ENCODE measurements at regions not wholly inside any gene's neighbourhood (a gene's known extent, or its start where the extent isn't known, plus 50 kb on each side); places are given as distances from the start of the nearest gene placed in this dataset.

DNA sequence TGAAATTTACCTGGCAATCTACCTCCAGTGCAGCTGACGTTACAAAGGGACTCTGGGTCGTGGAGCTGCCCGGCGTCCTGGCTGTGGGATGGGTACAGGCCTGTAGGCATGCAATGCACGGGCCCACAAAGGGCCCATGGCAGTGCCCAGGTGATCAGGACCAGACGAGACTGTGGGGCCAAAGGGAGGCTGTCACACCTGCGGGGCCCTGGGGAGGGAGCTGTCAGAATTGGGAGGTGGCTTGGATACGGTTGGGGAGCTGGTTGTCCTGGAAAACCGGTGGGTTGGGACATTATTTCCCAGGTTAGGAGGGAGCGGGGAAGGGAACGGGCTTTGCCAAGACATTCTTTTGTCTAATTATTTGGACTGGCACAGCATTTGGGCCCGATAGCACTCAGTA lies 958.5 kb downstream of the BRD1 start:
- no peak for TF ChIP-seq CTCF (conservative IDR thresholded peaks at IDR 0.05; ENCODE audit: low read depth, low read length)
- no peak for TF ChIP-seq POLR2A (IDR thresholded peaks at IDR 0.05; ENCODE audit: low read depth, low read length)
- TF ChIP-seq CEBPB (IDR thresholded peaks at IDR 0.05; ENCODE audit: low read depth, low read length), result no peak
- no peak for TF ChIP-seq MAFK (IDR thresholded peaks at IDR 0.05; ENCODE audit: low read depth, low read length)
- no peak for TF ChIP-seq FOS (IDR thresholded peaks at IDR 0.05; ENCODE audit: low read depth, low read length)
- TF ChIP-seq RFX5 (IDR thresholded peaks at IDR 0.05; ENCODE audit: low read depth, low read length), result no peak
- no peak for TF ChIP-seq SMC3 (IDR thresholded peaks at IDR 0.05; ENCODE audit: low read depth, low read length)
- TF ChIP-seq MXI1 (IDR thresholded peaks at IDR 0.05; ENCODE audit: borderline replicate concordance, low read depth, low read length), result no peak

Measured in IMR-90 (cell line).